Mammary epithelial cell (primary cell): ENCODE measurements at regions not wholly inside any gene's neighbourhood (a gene's known extent, or its start where the extent isn't known, plus 50 kb on each side); places are given as distances from the start of the nearest gene placed in this dataset.

Experiments used
- EZH2 ChIP-seq: IDR thresholded peaks from 2 replicates; pipeline ENCODE4 v1.6.1; 2012; ENCODE audit warnings: low read length, inconsistent platforms, borderline replicate concordance
- TF ChIP-seq, protein P1 (sequence below), 2 donors: IDR thresholded peaks in 1 of 2; conservative IDR thresholded peaks in 1 of 2; 2 replicates each; pipeline ENCODE4 v1.5.1; 2011 to 2012; ENCODE audit warnings: inconsistent platforms in 2 of 2, low read length in 2 of 2, mild to moderate bottlenecking in 2 of 2, control low read depth in 1 of 2, low read depth in 1 of 2; ENCODE audit not compliant: insufficient read depth in 1 of 2; ENCODE audit errors: extremely low read depth in 1 of 2

DNA sequence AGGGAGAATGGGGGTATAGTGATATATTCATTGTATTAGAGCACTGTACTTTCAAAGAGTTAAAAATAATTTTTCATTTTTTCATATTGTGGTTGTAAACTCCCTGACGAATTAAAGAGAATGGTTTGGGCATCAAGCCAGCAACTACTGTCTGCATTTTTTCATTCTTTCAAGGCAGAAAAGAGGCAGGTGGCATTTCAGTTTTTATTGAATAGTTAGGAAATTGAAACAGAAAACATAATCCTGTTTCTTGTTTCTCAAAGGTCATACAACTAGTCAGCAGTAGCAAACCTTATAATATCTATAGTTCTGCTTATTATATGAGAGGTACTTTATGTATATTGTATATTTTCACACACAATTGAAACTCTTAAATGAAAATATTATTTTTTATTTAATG lies 303.9 kb upstream of the KCND2 start:
- TF ChIP-seq EZH2, result no peak
- TF ChIP-seq, protein P1, sequence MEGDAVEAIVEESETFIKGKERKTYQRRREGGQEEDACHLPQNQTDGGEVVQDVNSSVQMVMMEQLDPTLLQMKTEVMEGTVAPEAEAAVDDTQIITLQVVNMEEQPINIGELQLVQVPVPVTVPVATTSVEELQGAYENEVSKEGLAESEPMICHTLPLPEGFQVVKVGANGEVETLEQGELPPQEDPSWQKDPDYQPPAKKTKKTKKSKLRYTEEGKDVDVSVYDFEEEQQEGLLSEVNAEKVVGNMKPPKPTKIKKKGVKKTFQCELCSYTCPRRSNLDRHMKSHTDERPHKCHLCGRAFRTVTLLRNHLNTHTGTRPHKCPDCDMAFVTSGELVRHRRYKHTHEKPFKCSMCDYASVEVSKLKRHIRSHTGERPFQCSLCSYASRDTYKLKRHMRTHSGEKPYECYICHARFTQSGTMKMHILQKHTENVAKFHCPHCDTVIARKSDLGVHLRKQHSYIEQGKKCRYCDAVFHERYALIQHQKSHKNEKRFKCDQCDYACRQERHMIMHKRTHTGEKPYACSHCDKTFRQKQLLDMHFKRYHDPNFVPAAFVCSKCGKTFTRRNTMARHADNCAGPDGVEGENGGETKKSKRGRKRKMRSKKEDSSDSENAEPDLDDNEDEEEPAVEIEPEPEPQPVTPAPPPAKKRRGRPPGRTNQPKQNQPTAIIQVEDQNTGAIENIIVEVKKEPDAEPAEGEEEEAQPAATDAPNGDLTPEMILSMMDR (conservative IDR thresholded peaks at IDR 0.05 in 1 of 2, IDR thresholded peaks at IDR 0.05 in 1 of 2; ENCODE audit: extremely low read depth in 1 of 2, insufficient read depth in 1 of 2, low read depth in 1 of 2, low read length in 2 of 2), result no peak
